Skeletal muscle cell (primary cell): ENCODE measurements at regions not wholly inside any gene's neighbourhood (a gene's known extent, or its start where the extent isn't known, plus 50 kb on each side); places are given as distances from the start of the nearest gene placed in this dataset.

Source experiments
- DNase-seq: peaks from one replicate; pipeline ENCODE4 v3.0.0-alpha.2; 2010; ENCODE audit warnings: low read depth
- H3K4me3 ChIP-seq: 2 replicates; pipeline ENCODE4 v1.5.1; 2011; ENCODE audit warnings: low read depth, mild to moderate bottlenecking, control low read depth, low read length, moderate library complexity

GRCh38 chr13:97702614-97703013, 250.9 kb upstream of the IPO5 start:
- DNase-seq: no peak

GRCh38 chr13:97710797-97711196, 242.7 kb upstream of the IPO5 start:
- H3K4me3 ChIP-seq: no peak overlapping the region
- no peak for DNase-seq

More at GRCh38 chr13:97702614-97703013, 250.9 kb upstream of the IPO5 start:
- H3K4me3 ChIP-seq: no peak overlapping the region

- no peak for DNase-seq
- H3K4me3 ChIP-seq: no peak overlapping the region
These were observed 240.7 kb upstream of the IPO5 start for GRCh38 chr13:97712770-97713169.

- no peak for DNase-seq
- no peak overlapping the region for H3K4me3 ChIP-seq
These were observed 237.7 kb upstream of the IPO5 start for GRCh38 chr13:97715763-97716162.

- no peak for DNase-seq
- no peak overlapping the region for H3K4me3 ChIP-seq
These were observed 236.7 kb upstream of the IPO5 start for GRCh38 chr13:97716746-97717145.

- no peak overlapping the region for H3K4me3 ChIP-seq
- no peak for DNase-seq
These were observed 233.7 kb upstream of the IPO5 start for GRCh38 chr13:97719736-97720135.

GRCh38 chr13:97720896-97721295, 232.6 kb upstream of the IPO5 start:
- no peak for DNase-seq
- no peak overlapping the region for H3K4me3 ChIP-seq

GRCh38 chr13:97723655-97724054, 229.8 kb upstream of the IPO5 start:
- DNase-seq: no peak
- no peak overlapping the region for H3K4me3 ChIP-seq

- peak; percentile 4 for DNase-seq
- H3K4me3 ChIP-seq: no peak overlapping the region
These were observed 229.0 kb upstream of the IPO5 start for GRCh38 chr13:97724450-97724849.

GRCh38 chr13:97726664-97727280, 226.7 kb upstream of the IPO5 start:
- H3K4me3 ChIP-seq: no peak overlapping the region
- peak; percentile 47 for DNase-seq

GRCh38 chr13:97727991-97728390, 225.5 kb upstream of the IPO5 start:
- no peak overlapping the region for H3K4me3 ChIP-seq
- DNase-seq: no peak

- no peak overlapping the region for H3K4me3 ChIP-seq
- DNase-seq: no peak
These were observed 217.0 kb upstream of the IPO5 start for GRCh38 chr13:97736436-97736835.

- no peak overlapping the region for H3K4me3 ChIP-seq
- DNase-seq: no peak
These were observed 211.4 kb upstream of the IPO5 start for GRCh38 chr13:97742084-97742483.

GRCh38 chr13:97743938-97744337, 209.5 kb upstream of the IPO5 start:
- DNase-seq: peak; percentile 22
- no peak overlapping the region for H3K4me3 ChIP-seq

GRCh38 chr13:97746649-97747048, 206.8 kb upstream of the IPO5 start:
- no peak for DNase-seq
- H3K4me3 ChIP-seq: no peak overlapping the region

- no peak for DNase-seq
- H3K4me3 ChIP-seq: no peak overlapping the region
These were observed 204.3 kb upstream of the IPO5 start for GRCh38 chr13:97749174-97749573.

- H3K4me3 ChIP-seq: no peak overlapping the region
- no peak for DNase-seq
These were observed 202.0 kb upstream of the IPO5 start for GRCh38 chr13:97751477-97751876.

- H3K4me3 ChIP-seq: no peak overlapping the region
- no peak for DNase-seq
These were observed 200.4 kb upstream of the IPO5 start for GRCh38 chr13:97752961-97753668.

- no peak for DNase-seq
- no peak overlapping the region for H3K4me3 ChIP-seq
These were observed 199.4 kb upstream of the IPO5 start for GRCh38 chr13:97753942-97754670.

GRCh38 chr13:97757807-97758206, 195.7 kb upstream of the IPO5 start:
- no peak overlapping the region for H3K4me3 ChIP-seq
- DNase-seq: no peak

- no peak overlapping the region for H3K4me3 ChIP-seq
- DNase-seq: no peak
These were observed 195.2 kb upstream of the IPO5 start for GRCh38 chr13:97758317-97758716.
